Endothelial cell of umbilical vein (primary cell): ENCODE measurements at regions not wholly inside any gene's neighbourhood (a gene's known extent, or its start where the extent isn't known, plus 50 kb on each side); places are given as distances from the start of the nearest gene placed in this dataset.

Experiments
- BruUV-seq: library from RNA; stranded (reverse); fragments of 400-500 nt; replicated peaks from 2 replicates; lab custom pipeline; 2021; lab: Mats Ljungman, UMichigan
- CTCF ChIA-PET: fragments of 300-600, 350-600 bp; sonication (Branson Sonifier 250); formaldehyde crosslinking; loops from one replicate; lab custom pipeline; 2021; ENCODE audit warnings: antibody characterized with exemption, inconsistent platforms; lab: Charles Lee
- POLR2A ChIA-PET: fragments of 300-600, 350-600 bp; sonication (Branson Sonifier 250); formaldehyde crosslinking; loops from one replicate; lab custom pipeline; 2021; ENCODE audit warnings: antibody characterized with exemption, inconsistent platforms; lab: Charles Lee
- DNase-seq: peaks from one replicate; pipeline ENCODE4 v3.0.0-alpha.2; 2011; ENCODE audit warnings: low read depth, low spot score
- FAIRE-seq: peaks from 2 replicates; lab custom pipeline; 2011; peaks lifted over from hg19 to GRCh38; lab: Jason Lieb, UNC
- H2AFZ ChIP-seq: 2 replicates; pipeline ENCODE4 v1.6.0; 2012; ENCODE audit warnings: low read depth, low read length, control low read depth, inconsistent platforms
- H3K27ac ChIP-seq: 2 replicates; pipeline ENCODE4 v1.5.1; 2011; ENCODE audit warnings: low read depth, mild to moderate bottlenecking, control low read depth, low read length, moderate library complexity; ENCODE audit not compliant: insufficient read depth
- H3K27me3 ChIP-seq, 2 experiments: 2 replicates each; pipeline versions ENCODE4 v1.6.0 to v1.6.1; 2011; ENCODE audit warnings: low read length in 2 of 2, mixed read lengths in 1 of 2; ENCODE audit not compliant: control insufficient read depth in 2 of 2, insufficient read depth in 2 of 2
- H3K36me3 ChIP-seq, 2 experiments: 2 replicates in 1 of 2; 3 replicates in 1 of 2; pipeline ENCODE4 v1.5.1; 2011; ENCODE audit warnings: low read length in 2 of 2, mild to moderate bottlenecking in 1 of 2, moderate library complexity in 1 of 2; ENCODE audit not compliant: control insufficient read depth in 2 of 2, insufficient read depth in 2 of 2; ENCODE audit errors: extremely low read depth in 1 of 2
- H3K4me1 ChIP-seq: 3 replicates; pipeline ENCODE4 v1.5.1; 2011; ENCODE audit warnings: mild to moderate bottlenecking, low read length; ENCODE audit not compliant: control insufficient read depth, insufficient read depth; ENCODE audit errors: extremely low read depth
- H3K4me2 ChIP-seq: 2 replicates; pipeline ENCODE4 v1.6.1; 2011; ENCODE audit warnings: low read length, control low read depth, mixed read lengths; ENCODE audit not compliant: insufficient read depth
- H3K4me3 ChIP-seq, 3 experiments: fragments of 200-600 bp in 1 of 3; sonication (generic), shearing (Covaris generic) in 1 of 3; replicated peaks in 1 of 3; 2 replicates each; pipeline ENCODE4 v1.5.1; 2011 to 2016; ENCODE audit warnings: control low read depth in 3 of 3, low read length in 3 of 3, mild to moderate bottlenecking in 2 of 3, inconsistent platforms in 1 of 3, low read depth in 1 of 3, moderate library complexity in 1 of 3; ENCODE audit not compliant: insufficient read depth in 1 of 3
- H3K79me2 ChIP-seq: 2 replicates; pipeline ENCODE4 v1.6.0; 2012; ENCODE audit warnings: low read length, inconsistent platforms; ENCODE audit not compliant: control insufficient read depth, insufficient read depth
- H3K9ac ChIP-seq: replicated peaks from 2 replicates; pipeline ENCODE3; 2011; ENCODE audit warnings: low read length, control low read depth; ENCODE audit not compliant: insufficient read depth; ENCODE audit errors: extremely low read depth
- H3K9me1 ChIP-seq: replicated peaks from 3 replicates; pipeline ENCODE4 v1.6.0; 2011; ENCODE audit warnings: mild to moderate bottlenecking, low read length; ENCODE audit not compliant: control insufficient read depth, insufficient read depth; ENCODE audit errors: extremely low read depth
- H3K9me3 ChIP-seq: replicated peaks from 2 replicates; pipeline ENCODE4 v1.5.1; 2012; ENCODE audit warnings: low read length, inconsistent platforms; ENCODE audit not compliant: control insufficient read depth, insufficient read depth
- H4K20me1 ChIP-seq: replicated peaks from 2 replicates; pipeline ENCODE3; 2011; ENCODE audit warnings: mild to moderate bottlenecking, low read length; ENCODE audit not compliant: control insufficient read depth, insufficient read depth; ENCODE audit errors: extremely low read depth
- EZH2 ChIP-seq: IDR thresholded peaks from 2 replicates; pipeline ENCODE4 v1.6.1; 2012; ENCODE audit warnings: borderline replicate concordance, low read depth, mild to moderate bottlenecking, moderate library complexity, low read length, inconsistent platforms; ENCODE audit not compliant: severe bottlenecking
- FOS ChIP-seq: IDR thresholded peaks from 2 replicates; pipeline ENCODE4 v1.6.1; 2011; ENCODE audit warnings: mild to moderate bottlenecking, low read length, moderate library complexity, borderline replicate concordance; ENCODE audit not compliant: insufficient read depth
- GATA2 ChIP-seq: IDR thresholded peaks from 2 replicates; pipeline ENCODE4 v1.7.0; 2011; ENCODE audit warnings: low read depth, mild to moderate bottlenecking, moderate library complexity, mixed read lengths, low read length; ENCODE audit not compliant: insufficient read length, insufficient read depth
- JUN ChIP-seq: IDR thresholded peaks from 2 replicates; pipeline ENCODE4 v1.6.1; 2011; ENCODE audit warnings: borderline replicate concordance, low read depth; ENCODE audit not compliant: insufficient read length, insufficient read depth
- MYC ChIP-seq: IDR thresholded peaks from one replicate; pipeline ENCODE4 v1.6.1; 2011; ENCODE audit warnings: mild to moderate bottlenecking, low read depth, low read length
- POLR2A ChIP-seq: IDR thresholded peaks from 2 replicates; pipeline ENCODE4 v1.6.1; 2012; ENCODE audit warnings: low read depth, mild to moderate bottlenecking, control low read depth, low read length
- POLR2AphosphoS5 ChIP-seq: IDR thresholded peaks from 2 replicates; pipeline ENCODE4 v1.6.1; 2012; ENCODE audit warnings: low read depth, mild to moderate bottlenecking, control low read depth, low read length, moderate library complexity; ENCODE audit not compliant: insufficient read depth
- dilution Hi-C: fragments of 300-500 bp; cut with MboI; formaldehyde crosslinking; loops from one replicate; pipeline ENCODE4 v1.15.0; 2019; ENCODE audit warnings: low sequenced_read_pairs; ENCODE audit not compliant: extremely low pct_ligation_motif_present
- intact Hi-C: fragments of 100-400 bp; cut with micrococcal nuclease; formaldehyde crosslinking; loops from one replicate; pipeline ENCODE4 v1.10.0; 2022
- TF ChIP-seq, protein P1 (sequence below): IDR thresholded peaks from 2 replicates; pipeline ENCODE4 v1.6.1; 2011; ENCODE audit not compliant: insufficient read depth, insufficient read length
- TF ChIP-seq, protein P2 (sequence below), 2 donors: IDR thresholded peaks; 1 replicate in 1 of 2; 2 replicates in 1 of 2; pipeline ENCODE4 v1.5.1; 2011; ENCODE audit warnings: low read length in 2 of 2, mild to moderate bottlenecking in 2 of 2, moderate library complexity in 2 of 2, control low read depth in 1 of 2, inconsistent platforms in 1 of 2, low read depth in 1 of 2; ENCODE audit not compliant: insufficient read depth in 1 of 2; ENCODE audit errors: extremely low read depth in 1 of 2

DNA sequence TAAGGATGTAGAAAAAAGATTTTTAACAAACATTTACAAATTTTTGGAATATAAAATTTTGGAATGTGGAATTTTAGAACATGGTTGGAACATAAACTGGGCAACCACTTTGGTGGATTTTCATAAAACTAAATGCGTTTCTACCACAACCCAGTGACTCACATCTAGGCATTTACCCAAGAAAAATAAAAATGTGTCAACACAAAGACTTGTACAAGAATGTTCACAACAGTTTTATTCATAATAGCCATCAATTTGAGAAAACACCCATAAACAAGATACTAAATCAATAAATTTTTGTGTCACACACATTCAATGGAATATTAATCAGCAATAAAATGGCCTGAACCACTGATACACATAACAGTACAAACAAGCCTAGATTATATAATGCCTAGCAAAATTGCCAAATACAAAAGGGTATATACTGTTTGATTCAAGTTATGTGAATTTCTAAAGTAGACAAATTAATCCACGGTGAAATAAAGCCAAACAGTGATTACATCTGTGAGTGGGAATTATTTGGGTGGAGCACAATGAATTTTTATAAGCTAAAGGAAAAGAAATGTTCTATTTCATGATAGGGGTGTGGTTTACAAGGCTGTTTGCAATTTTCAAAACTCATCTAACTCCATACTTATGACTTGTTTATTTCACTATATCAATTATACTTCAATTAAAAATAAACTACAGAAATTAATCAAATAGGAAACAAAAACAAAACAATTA lies 415.2 kb upstream of the OR4E1 start:
- Histone ChIP-seq H3K79me2 (no peaks in the 10 kb centered on the region), H3K9me3 (no peaks in the 10 kb centered on the region), H3K27ac (no peak overlapping the region), H4K20me1 (no peaks in the 10 kb centered on the region), H3K4me1 (peaks cover 4% of the 10 kb centered on the region), H3K27me3 (no peaks in the 10 kb centered on the region), H2AFZ (no peak overlapping the region), H3K9ac (no peak overlapping the region), H3K4me2 (peak overlapping the region; percentile 2), H3K36me3 (no peaks in the 10 kb centered on the region), H3K9me1 (no peaks in the 10 kb centered on the region), H3K4me3 (no peak overlapping the region)
- no TSS peak for BruUV-seq
- TF ChIP-seq, protein P1, sequence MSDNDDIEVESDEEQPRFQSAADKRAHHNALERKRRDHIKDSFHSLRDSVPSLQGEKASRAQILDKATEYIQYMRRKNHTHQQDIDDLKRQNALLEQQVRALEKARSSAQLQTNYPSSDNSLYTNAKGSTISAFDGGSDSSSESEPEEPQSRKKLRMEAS, result no peak
- TF ChIP-seq JUN (peak; percentile 33), FOS (peak; percentile 47)
- dilution Hi-C loops, result no loop called here
- POLR2A ChIA-PET, result no interaction called here
- CTCF ChIA-PET, result interaction anchor here (1.2 to 4.4 kb wide), 2 partner anchors 8 to 12 kb away, joined by 3 to 29 read pairs; no protein-coding TSS in a partner anchor
- intact Hi-C loops, result no loop called here
- DNase-seq (peak; percentile 83), FAIRE-seq (no peak)

GRCh38 chr14:22086131-22086530 lies 412.5 kb upstream of the OR4E1 start:
- CTCF ChIA-PET, result interaction anchor here (0.9 to 4.4 kb wide), 6 partner anchors 9 to 94 kb away, joined by 3 to 29 read pairs (median 3); no protein-coding TSS in a partner anchor
- TF ChIP-seq MYC (no peak), GATA2 (no peak), EZH2 (no peak), JUN (no peak), POLR2A (no peak), FOS (no peak), POLR2AphosphoS5 (no peak)
- TF ChIP-seq, protein P1, result no peak
- TF ChIP-seq, protein P2, sequence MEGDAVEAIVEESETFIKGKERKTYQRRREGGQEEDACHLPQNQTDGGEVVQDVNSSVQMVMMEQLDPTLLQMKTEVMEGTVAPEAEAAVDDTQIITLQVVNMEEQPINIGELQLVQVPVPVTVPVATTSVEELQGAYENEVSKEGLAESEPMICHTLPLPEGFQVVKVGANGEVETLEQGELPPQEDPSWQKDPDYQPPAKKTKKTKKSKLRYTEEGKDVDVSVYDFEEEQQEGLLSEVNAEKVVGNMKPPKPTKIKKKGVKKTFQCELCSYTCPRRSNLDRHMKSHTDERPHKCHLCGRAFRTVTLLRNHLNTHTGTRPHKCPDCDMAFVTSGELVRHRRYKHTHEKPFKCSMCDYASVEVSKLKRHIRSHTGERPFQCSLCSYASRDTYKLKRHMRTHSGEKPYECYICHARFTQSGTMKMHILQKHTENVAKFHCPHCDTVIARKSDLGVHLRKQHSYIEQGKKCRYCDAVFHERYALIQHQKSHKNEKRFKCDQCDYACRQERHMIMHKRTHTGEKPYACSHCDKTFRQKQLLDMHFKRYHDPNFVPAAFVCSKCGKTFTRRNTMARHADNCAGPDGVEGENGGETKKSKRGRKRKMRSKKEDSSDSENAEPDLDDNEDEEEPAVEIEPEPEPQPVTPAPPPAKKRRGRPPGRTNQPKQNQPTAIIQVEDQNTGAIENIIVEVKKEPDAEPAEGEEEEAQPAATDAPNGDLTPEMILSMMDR (IDR thresholded peaks at IDR 0.05; ENCODE audit: extremely low read depth in 1 of 2, insufficient read depth in 1 of 2, low read depth in 1 of 2, low read length in 2 of 2), result no peak

More at GRCh38 chr14:22086131-22086530, 412.5 kb upstream of the OR4E1 start:
- dilution Hi-C loops (no loop called here), intact Hi-C loops (no loop called here)
- Histone ChIP-seq H3K9ac (no peak overlapping the region), H3K9me3 (no peaks in the 10 kb centered on the region), H3K4me1 (peaks cover 4% of the 10 kb centered on the region), H3K4me3 (no peak overlapping the region), H2AFZ (no peak overlapping the region), H3K4me2 (no peak overlapping the region), H3K79me2 (no peaks in the 10 kb centered on the region), H3K27ac (no peak overlapping the region), H3K9me1 (no peaks in the 10 kb centered on the region), H4K20me1 (no peaks in the 10 kb centered on the region), H3K27me3 (no peaks in the 10 kb centered on the region), H3K36me3 (no peaks in the 10 kb centered on the region)
- FAIRE-seq (no peak), DNase-seq (no peak)
- BruUV-seq, result no TSS peak
- POLR2A ChIA-PET, result no interaction called here
